Smooth muscle cell (in vitro differentiated cells): ENCODE measurements at regions not wholly inside any gene's neighbourhood (a gene's known extent, or its start where the extent isn't known, plus 50 kb on each side); places are given as distances from the start of the nearest gene placed in this dataset.

Source experiments
- DNase-seq: peaks from one replicate; lab custom pipeline; 2025; ENCODE audit not compliant: unreplicated experiment; lab: John Stamatoyannopoulos, UW
- H2AFZ ChIP-seq: fragments of 200-600 bp; sonication (generic); 2 replicates; pipeline ENCODE4 v1.6.0; 2016; ENCODE audit warnings: antibody characterized with exemption, low read depth, mild to moderate bottlenecking
- H3F3A ChIP-seq: fragments of 200-600 bp; sonication (generic); 2 replicates; pipeline ENCODE4 v1.6.0; 2017; ENCODE audit warnings: antibody characterized with exemption, low read depth
- H3K27ac ChIP-seq: fragments of 200-600 bp; sonication (generic); 2 replicates; pipeline ENCODE4 v1.5.1; 2016; ENCODE audit warnings: low read depth, mild to moderate bottlenecking
- H3K27me3 ChIP-seq: fragments of 200-600 bp; sonication (generic); 2 replicates; pipeline ENCODE4 v1.6.1; 2016; ENCODE audit warnings: low read depth, mild to moderate bottlenecking
- H3K36me3 ChIP-seq: fragments of 200-600 bp; sonication (generic); 2 replicates; pipeline ENCODE4 v1.5.1; 2016; ENCODE audit warnings: low read depth
- H3K4me1 ChIP-seq: fragments of 200-600 bp; sonication (generic); 2 replicates; pipeline ENCODE4 v1.5.1; 2016; ENCODE audit warnings: low read depth
- H3K4me2 ChIP-seq: fragments of 200-600 bp; sonication (generic); 2 replicates; pipeline ENCODE4 v1.6.0; 2016; ENCODE audit warnings: mild to moderate bottlenecking
- H3K4me3 ChIP-seq: fragments of 200-600 bp; sonication (generic); 2 replicates; pipeline ENCODE4 v1.5.1; 2016; ENCODE audit warnings: mild to moderate bottlenecking
- H3K79me2 ChIP-seq: fragments of 200-600 bp; sonication (generic); 2 replicates; pipeline ENCODE4 v1.6.0; 2016; ENCODE audit warnings: low read depth, mild to moderate bottlenecking
- H3K9ac ChIP-seq: fragments of 200-600 bp; sonication (generic); 2 replicates; pipeline ENCODE4 v1.6.0; 2016; ENCODE audit warnings: low read depth
- H3K9me3 ChIP-seq: fragments of 200-600 bp; sonication (generic); replicated peaks from 2 replicates; pipeline ENCODE4 v1.5.1; 2016; ENCODE audit warnings: low read depth
- H4K20me1 ChIP-seq: fragments of 200-600 bp; sonication (generic); 2 replicates; pipeline ENCODE4 v1.6.0; 2016; ENCODE audit warnings: low read depth
- CTCF ChIP-seq: fragments of 200-600 bp; sonication (generic); IDR thresholded peaks from 2 replicates; pipeline ENCODE4 v1.5.1; 2017; ENCODE audit warnings: borderline replicate concordance, mild to moderate bottlenecking, antibody characterized with exemption; ENCODE audit not compliant: insufficient read depth, poor library complexity, severe bottlenecking
- WGBS: methylation state at CpG from one replicate; pipeline ENCODE4 v1.1.7; 2016; ENCODE audit warnings: low lambda C conversion rate; 5-methylcytosine and 5-hydroxymethylcytosine counted together

- H3K79me2 ChIP-seq, result no peaks in the 10 kb centered on the region
- no peak for DNase-seq
- H2AFZ ChIP-seq, result no peak overlapping the region
- no peak for TF ChIP-seq CTCF
- no peaks in the 10 kb centered on the region for H3F3A ChIP-seq
- WGBS, result 93% methylated on average over 5 of the region's 5 CpGs
- H3K9ac ChIP-seq, result no peak overlapping the region
- no peaks in the 10 kb centered on the region for H4K20me1 ChIP-seq
- H3K4me1 ChIP-seq, result no peaks in the 10 kb centered on the region
- no peaks in the 10 kb centered on the region for H3K27me3 ChIP-seq
- peaks cover 3% of the 10 kb centered on the region for H3K36me3 ChIP-seq
- no peak overlapping the region for H3K27ac ChIP-seq
- no peaks in the 10 kb centered on the region for H3K9me3 ChIP-seq
- H3K4me2 ChIP-seq, result no peak overlapping the region
- H3K4me3 ChIP-seq, result no peak overlapping the region
Observed at GRCh38 chr9:13552606-13553215, 273.2 kb upstream of the MPDZ start.

GRCh38 chr9:13550519-13550918 is 271.0 kb upstream of the MPDZ start:
- Histone ChIP-seq H3K27ac (no peak overlapping the region), H3K4me3 (no peak overlapping the region), H2AFZ (no peak overlapping the region), H3K4me2 (no peak overlapping the region), H3K4me1 (no peaks in the 10 kb centered on the region), H3K36me3 (peaks cover 3% of the 10 kb centered on the region), H3K79me2 (no peaks in the 10 kb centered on the region), H4K20me1 (no peaks in the 10 kb centered on the region), H3K9ac (no peak overlapping the region), H3F3A (no peaks in the 10 kb centered on the region), H3K9me3 (no peaks in the 10 kb centered on the region), H3K27me3 (no peaks in the 10 kb centered on the region)
- TF ChIP-seq CTCF, result no peak
- 77% methylated on average over 2 of the region's 2 CpGs for WGBS
- DNase-seq, result no peak

GRCh38 chr9:13548535-13548934 is 269.0 kb upstream of the MPDZ start:
- no peak for TF ChIP-seq CTCF
- H2AFZ ChIP-seq, result no peak overlapping the region
- DNase-seq, result no peak
- WGBS, result 100% methylated on average over 1 of the region's 1 CpG
- no peaks in the 10 kb centered on the region for H4K20me1 ChIP-seq
- no peak overlapping the region for H3K9ac ChIP-seq
- no peaks in the 10 kb centered on the region for H3K4me1 ChIP-seq
- peaks cover 3% of the 10 kb centered on the region for H3K36me3 ChIP-seq
- no peaks in the 10 kb centered on the region for H3K9me3 ChIP-seq
- no peak overlapping the region for H3K4me3 ChIP-seq
- H3K4me2 ChIP-seq, result no peak overlapping the region
- H3K27ac ChIP-seq, result no peak overlapping the region
- H3F3A ChIP-seq, result no peaks in the 10 kb centered on the region
- H3K79me2 ChIP-seq, result no peaks in the 10 kb centered on the region
- H3K27me3 ChIP-seq, result no peaks in the 10 kb centered on the region

- no peaks in the 10 kb centered on the region for H3K27me3 ChIP-seq
- H4K20me1 ChIP-seq, result no peaks in the 10 kb centered on the region
- no peak overlapping the region for H3K27ac ChIP-seq
- no peaks in the 10 kb centered on the region for H3K9me3 ChIP-seq
- no peaks in the 10 kb centered on the region for H3F3A ChIP-seq
- no peak overlapping the region for H3K9ac ChIP-seq
- no peaks in the 10 kb centered on the region for H3K79me2 ChIP-seq
- H3K4me1 ChIP-seq, result no peaks in the 10 kb centered on the region
- H3K36me3 ChIP-seq, result no peaks in the 10 kb centered on the region
- no peak for DNase-seq
- 69% methylated on average over 5 of the region's 5 CpGs for WGBS
- H3K4me2 ChIP-seq, result no peak overlapping the region
- no peak for TF ChIP-seq CTCF
- H2AFZ ChIP-seq, result no peak overlapping the region
- H3K4me3 ChIP-seq, result no peak overlapping the region
Observed at GRCh38 chr9:13535141-13535540, 255.6 kb upstream of the MPDZ start.
